SH-SY5Y (cell line): ENCODE measurements at regions not wholly inside any gene's neighbourhood (a gene's known extent, or its start where the extent isn't known, plus 50 kb on each side); places are given as distances from the start of the nearest gene placed in this dataset.

Experiments used
- GATA2 ChIP-seq: IDR thresholded peaks from 2 replicates; pipeline ENCODE4 v1.6.1; 2011; ENCODE audit warnings: mild to moderate bottlenecking, low read depth, low read length
- GATA3 ChIP-seq: IDR thresholded peaks from 2 replicates; pipeline ENCODE4 v1.6.1; 2011; ENCODE audit warnings: low read depth, mild to moderate bottlenecking, low read length, moderate library complexity

DNA sequence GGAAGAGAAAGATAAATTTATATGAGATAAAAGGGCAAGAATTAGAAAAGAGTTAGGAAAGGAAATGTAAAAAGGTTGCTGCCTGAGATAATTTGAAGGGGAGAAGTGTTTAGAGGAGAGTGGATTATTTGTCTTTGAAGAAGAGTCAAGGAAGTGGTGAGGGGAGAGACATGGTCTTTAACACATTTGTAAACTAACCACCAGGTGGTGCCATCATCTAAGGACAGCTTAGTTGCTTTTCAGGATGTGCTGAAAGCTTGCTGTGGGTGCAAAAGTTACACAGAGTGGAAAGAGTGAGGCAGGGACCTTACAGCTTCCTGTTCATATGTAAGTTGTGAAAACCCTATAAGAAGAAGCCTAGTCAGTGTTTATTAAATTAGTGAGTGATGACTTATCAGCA lies 114.1 kb upstream of the DNAJC19 start:
- no peak for TF ChIP-seq GATA3

DNA sequence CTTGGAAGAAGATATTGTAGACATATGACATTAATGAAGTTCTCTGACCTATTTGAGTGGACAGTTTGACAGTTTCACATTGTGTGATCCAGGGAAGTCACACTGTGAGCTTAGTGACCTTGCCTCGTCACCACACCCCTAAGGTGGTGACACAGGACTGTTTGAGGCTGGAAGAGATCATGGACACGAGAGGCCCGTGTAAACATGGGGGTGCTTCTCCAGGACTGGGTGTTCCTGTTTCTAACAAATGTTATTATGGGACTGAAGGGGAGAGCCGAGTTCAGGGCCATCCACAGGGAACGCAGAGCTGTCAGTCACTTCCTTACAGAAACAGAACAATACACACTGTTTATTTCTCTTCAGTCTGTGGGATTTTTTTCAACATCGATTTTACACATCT lies 96.5 kb upstream of the DNAJC19 start:
- TF ChIP-seq GATA3 (no peak), GATA2 (no peak)

DNA sequence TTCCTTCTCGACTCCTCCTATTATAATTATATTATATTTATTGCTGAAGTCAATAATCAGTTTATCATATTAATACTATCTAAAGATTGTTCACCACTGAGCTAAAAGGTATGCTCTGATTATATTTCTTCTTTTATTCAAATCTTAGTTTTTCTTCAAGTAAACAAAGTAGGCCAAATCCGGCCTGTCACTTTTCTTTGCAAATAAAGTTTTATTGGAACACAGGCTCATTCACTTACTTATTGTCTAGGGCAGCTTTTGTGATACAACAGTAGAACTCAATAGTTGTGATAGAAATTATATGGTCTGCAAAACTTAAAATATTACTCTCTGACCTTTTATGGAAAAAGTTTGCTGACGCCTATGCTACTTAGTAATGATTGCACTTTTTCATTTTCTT lies 92.4 kb upstream of the DNAJC19 start:
- TF ChIP-seq GATA2: no peak
- no peak for TF ChIP-seq GATA3

DNA sequence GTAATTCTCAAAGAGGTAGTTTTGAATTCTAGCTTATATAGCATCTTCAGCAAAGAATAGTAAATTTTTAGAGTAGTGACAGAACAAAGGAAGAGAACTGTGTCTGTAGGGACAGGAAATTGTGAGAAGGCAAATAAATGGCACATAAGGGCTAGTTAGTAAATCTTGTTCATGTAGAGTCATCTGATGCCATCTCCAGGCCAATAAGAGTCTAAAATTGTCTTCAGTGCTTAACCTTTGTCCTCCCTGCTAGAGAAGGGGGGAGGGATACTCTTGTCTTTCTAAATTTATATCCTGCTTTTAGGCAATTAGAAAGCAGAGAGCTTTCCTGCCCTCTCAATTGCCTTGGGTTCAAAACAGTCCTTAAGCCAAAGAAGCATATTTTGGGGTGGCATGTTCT lies 87.0 kb upstream of the DNAJC19 start:
- no peak for TF ChIP-seq GATA2
- TF ChIP-seq GATA3: no peak

DNA sequence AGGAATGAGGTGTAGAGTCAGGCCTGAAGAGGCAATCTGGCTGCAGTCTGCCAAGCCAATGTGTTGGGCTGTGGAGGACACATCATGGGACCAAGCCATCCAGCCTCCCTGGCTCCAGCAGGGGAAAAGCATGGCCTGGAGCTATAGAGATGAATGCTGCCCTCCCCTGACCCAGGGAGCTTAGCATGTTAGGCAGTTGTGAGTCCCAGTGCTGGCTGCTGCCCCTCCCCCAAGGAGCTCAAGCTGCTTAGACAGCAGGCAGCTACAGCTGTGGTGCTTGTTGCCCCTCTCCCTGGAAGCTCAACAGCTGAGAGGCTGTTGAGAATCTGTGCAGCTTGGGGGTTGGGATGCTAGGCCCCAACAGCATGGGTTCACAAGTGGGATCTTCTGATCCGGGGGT lies 85.6 kb upstream of the DNAJC19 start:
- TF ChIP-seq GATA2 (no peak), GATA3 (no peak)

DNA sequence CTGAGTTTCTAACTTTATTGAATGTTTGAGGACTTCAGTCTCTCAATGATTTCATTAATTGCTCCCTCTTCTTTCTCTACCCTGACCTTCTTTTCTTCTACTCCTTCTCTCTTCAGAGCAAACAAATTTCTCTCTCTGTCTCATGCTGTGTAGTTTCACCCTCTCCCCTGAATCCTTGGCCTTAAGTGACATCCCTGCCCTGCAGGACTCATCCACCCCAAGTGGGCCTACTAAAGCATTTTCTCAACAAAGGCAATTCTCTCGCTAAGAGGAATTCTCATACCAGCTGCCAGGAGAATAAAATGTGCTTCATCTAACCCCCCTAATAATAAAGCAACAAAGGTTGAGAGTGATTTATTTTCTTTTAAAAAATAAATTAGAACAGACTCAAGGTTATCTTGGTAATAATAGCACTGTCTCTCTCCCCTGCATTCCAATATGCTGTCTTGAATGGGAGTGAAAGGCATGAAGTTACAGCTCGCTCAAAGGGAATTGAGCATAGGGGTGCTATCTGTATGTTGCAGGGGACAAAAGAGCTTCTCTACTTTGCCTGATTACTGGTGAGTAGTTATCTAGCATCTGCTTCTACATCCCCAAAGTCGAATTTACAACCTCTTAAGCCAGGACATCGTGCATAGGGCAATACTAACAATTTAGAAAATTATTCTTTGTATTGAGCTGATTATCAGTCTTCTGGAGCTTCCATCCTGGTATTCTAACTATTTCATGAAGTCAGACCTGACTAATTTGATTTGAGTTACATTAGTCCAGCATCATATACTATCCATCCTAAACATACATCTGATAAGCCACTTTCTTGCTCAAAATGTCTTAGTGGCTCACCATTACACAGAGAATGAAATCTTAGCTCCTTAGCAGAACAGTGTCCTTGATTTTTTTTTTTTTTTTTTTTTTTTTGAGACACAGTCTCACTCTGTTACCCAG lies 76.9 kb upstream of the DNAJC19 start:
- no peak for TF ChIP-seq GATA3
- no peak for TF ChIP-seq GATA2

DNA sequence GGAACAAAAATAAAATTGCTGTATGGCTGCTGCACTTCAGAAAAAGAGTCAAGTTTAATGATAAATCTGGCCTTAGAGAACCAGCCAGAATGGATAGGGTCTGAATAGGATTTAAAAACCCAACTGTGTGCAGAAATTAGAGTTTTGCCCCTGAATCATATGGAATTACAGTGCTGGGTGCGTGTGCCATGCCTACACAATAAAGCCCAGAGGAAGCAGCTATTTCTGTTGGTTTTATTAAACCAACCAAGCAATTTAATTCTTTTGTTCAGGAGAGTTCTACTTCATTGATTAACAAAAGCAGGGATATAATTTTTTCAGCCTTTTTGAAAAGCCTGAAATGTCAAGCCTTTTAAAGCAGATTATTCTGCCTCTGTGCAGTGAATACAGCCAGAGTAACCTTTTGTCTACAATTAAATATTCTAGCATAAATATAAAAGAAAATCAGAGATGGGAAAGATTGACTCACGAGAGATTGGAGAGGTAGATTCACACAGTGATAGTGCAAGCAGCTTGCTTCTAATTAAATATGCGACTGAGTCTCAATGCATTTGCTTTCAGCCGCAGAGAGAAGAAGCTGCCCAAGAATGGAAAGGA lies 66.7 kb upstream of the DNAJC19 start:
- TF ChIP-seq GATA2 (no peak), GATA3 (no peak)

DNA sequence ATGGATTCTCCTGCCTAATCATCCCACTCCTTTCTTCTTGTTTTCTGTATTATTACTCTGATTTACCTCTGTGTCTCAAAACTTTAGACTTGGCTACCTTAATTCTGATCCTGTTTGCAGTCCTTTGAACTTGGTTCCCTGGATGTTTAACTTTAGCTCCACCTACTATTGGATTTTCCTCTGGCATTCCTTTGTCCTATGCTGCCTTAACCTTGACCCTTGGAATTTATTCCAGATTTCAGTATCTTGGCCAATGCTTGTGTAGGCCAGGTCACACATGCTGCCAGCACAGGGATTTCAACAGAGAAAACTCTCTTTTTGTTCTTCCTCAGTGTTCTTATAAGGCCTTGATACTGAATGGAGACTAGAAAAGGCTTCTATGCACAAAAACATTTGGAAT lies 65.0 kb upstream of the DNAJC19 start:
- TF ChIP-seq GATA2: no peak
- no peak for TF ChIP-seq GATA3

DNA sequence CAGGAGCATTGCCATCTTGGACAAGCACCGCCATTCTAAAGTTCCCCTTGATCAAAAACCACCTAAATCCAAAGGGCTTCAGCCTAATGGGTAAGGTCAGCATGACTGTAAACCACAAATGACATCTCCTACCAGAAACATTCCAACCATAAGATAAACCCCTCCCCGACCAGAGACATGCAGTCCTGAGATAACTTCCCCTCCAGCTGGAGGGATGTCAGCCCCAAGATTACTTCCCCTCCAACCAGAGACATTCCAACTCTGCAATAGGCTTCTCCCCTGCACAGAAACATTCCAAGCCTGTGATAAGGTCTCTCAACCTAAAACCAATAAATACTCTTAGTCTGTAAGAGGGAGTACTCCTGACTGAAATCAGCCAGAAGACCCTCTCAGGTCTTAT lies 62.7 kb upstream of the DNAJC19 start:
- no peak for TF ChIP-seq GATA2
- no peak for TF ChIP-seq GATA3

DNA sequence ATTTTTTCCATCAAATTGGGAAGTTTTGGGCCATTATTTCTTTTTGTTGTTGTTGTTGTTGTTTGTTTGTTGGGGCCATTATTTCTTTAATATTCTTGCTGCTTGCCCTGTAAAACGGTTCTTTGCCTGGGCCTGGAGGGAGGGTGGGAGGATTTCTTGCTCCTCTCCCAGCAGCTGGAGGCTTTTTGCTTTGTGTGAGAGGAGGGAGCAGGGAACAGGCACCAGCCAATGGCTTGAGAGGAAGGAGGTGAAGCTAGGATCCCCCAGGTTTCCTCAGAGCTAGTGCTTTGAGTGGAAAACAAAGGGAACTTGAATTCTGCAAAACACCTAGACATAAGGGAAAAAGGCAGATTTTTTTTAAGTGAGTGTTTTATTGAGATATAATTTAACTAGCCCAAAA lies 61.2 kb upstream of the DNAJC19 start:
- no peak for TF ChIP-seq GATA3
- TF ChIP-seq GATA2: no peak

DNA sequence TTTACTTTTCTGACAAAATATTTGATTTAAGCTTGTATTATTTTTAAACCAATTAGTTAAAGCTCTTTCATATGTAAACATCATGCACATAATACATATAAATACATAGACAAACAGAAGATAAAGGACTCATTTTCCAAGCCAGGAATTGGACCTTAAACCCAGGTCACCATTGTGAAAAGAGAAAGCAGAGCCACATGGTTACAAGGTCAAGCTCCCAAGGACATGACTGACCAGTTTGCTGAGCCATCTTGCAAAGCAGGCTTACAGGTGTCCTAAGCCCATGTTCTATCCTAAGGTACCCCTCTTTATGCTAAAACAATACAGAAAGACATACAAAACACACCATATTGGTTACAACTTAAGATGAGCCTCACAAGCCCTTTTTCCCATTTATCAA lies 50.5 kb upstream of the DNAJC19 start:
- TF ChIP-seq GATA3: no peak
- no peak for TF ChIP-seq GATA2
